K562 (cell line): ENCODE measurements at regions not wholly inside any gene's neighbourhood (a gene's known extent, or its start where the extent isn't known, plus 50 kb on each side); places are given as distances from the start of the nearest gene placed in this dataset.

ENCODE experiments used
- ATAC-seq: fragments of 200-7000 bp; cut with Tn5 transposase; 3 replicates; pipeline ENCODE4 v1.9.1; 2020; ENCODE audit warnings: moderate library complexity
- BruUV-seq: library from RNA; stranded (reverse); fragments of 400-500 nt; replicated peaks from 2 replicates; lab custom pipeline; 2021; lab: Mats Ljungman, UMichigan
- CTCF ChIA-PET: fragments of 300-600 bp; formaldehyde crosslinking; extraction: SDS; loops from one replicate; lab custom pipeline; 2021; ENCODE audit warnings: low intra/inter-chr PET ratio; lab: Yijun Ruan, JAX
- POLR2A ChIA-PET: fragments of 300-600, 350-650 bp; sonication (Branson Sonifier 250); formaldehyde crosslinking; extraction: SDS; loops from one replicate; lab custom pipeline; 2021; ENCODE audit warnings: antibody characterized with exemption, inconsistent platforms; lab: Yijun Ruan, JAX
- DNase-seq, 4 experiments: peaks; one replicate each; pipeline versions ENCODE4 v3.0.0 to v3.0.0-alpha.2; 2011 to 2018; ENCODE audit warnings: low spot score in 3 of 4, mixed read lengths in 3 of 4; ENCODE audit errors: extremely low read depth in 1 of 4
- FAIRE-seq: peaks from 2 replicates; lab custom pipeline; 2011; peaks lifted over from hg19 to GRCh38; lab: Jason Lieb, UNC
- H2AFZ ChIP-seq: 2 replicates; pipeline ENCODE4 v1.6.0; 2011; ENCODE audit warnings: low read depth, low read length, control low read depth, inconsistent platforms
- H3K27ac ChIP-seq: fragments of 200-600 bp; 3 replicates; pipeline ENCODE4 v1.8.0; 2011; ENCODE audit warnings: low read depth, mild to moderate bottlenecking, control low read depth, inconsistent platforms, low read length, moderate library complexity, mixed read lengths; ENCODE audit errors: extremely low read depth
- H3K27me3 ChIP-seq, 2 experiments: fragments of 300-600 bp in 1 of 2; 2 replicates in 1 of 2; 3 replicates in 1 of 2; pipeline versions ENCODE4 v1.6.0 to v1.8.0; 2011; ENCODE audit warnings: inconsistent platforms in 2 of 2, low read length in 2 of 2, mild to moderate bottlenecking in 1 of 2, mixed read lengths in 1 of 2, moderate library complexity in 1 of 2; ENCODE audit not compliant: control insufficient read depth in 2 of 2, insufficient read depth in 2 of 2
- H3K36me3 ChIP-seq: fragments of 300-600 bp; 3 replicates; pipeline ENCODE4 v1.8.0; 2011; ENCODE audit warnings: mild to moderate bottlenecking, low read length, inconsistent platforms; ENCODE audit not compliant: control insufficient read depth, insufficient read depth
- H3K4me1 ChIP-seq, 2 experiments: fragments of 200-600 bp in 1 of 2; replicated peaks in 1 of 2; 2 replicates in 1 of 2; 3 replicates in 1 of 2; pipeline versions ENCODE4 v1.5.1 to v1.8.0; 2011; ENCODE audit warnings: inconsistent platforms in 2 of 2, low read length in 2 of 2, mild to moderate bottlenecking in 1 of 2, mixed read lengths in 1 of 2, moderate library complexity in 1 of 2; ENCODE audit not compliant: control insufficient read depth in 2 of 2, insufficient read depth in 2 of 2
- H3K4me2 ChIP-seq: 2 replicates; pipeline ENCODE4 v1.6.1; 2011; ENCODE audit warnings: low read length, control low read depth, inconsistent platforms, mixed read lengths; ENCODE audit not compliant: insufficient read depth
- H3K4me3 ChIP-seq: fragments of 200-600 bp; sonication (generic), shearing (Covaris generic); 2 replicates; pipeline ENCODE4 v1.5.1; 2016; ENCODE audit warnings: control low read depth, inconsistent platforms
- H3K79me2 ChIP-seq: fragments of 200-600 bp; 3 replicates; pipeline ENCODE4 v1.8.0; 2011; ENCODE audit warnings: low read length, inconsistent platforms; ENCODE audit not compliant: control insufficient read depth, insufficient read depth
- H3K9ac ChIP-seq, 2 experiments: 2 replicates each; pipeline versions ENCODE4 v1.6.0 to v1.6.1; 2011; ENCODE audit warnings: low read depth in 2 of 2, low read length in 2 of 2, control low read depth in 1 of 2, inconsistent platforms in 1 of 2, mild to moderate bottlenecking in 1 of 2, mixed read lengths in 1 of 2; ENCODE audit not compliant: insufficient read depth in 1 of 2
- H3K9me1 ChIP-seq: one replicate; pipeline ENCODE4 v1.6.0; 2011; ENCODE audit warnings: inconsistent platforms, mild to moderate bottlenecking, low read length, moderate library complexity; ENCODE audit not compliant: control insufficient read depth, insufficient read depth
- H3K9me3 ChIP-seq: replicated peaks from 2 replicates; pipeline ENCODE4 v1.5.1; 2011; ENCODE audit warnings: low read depth, low read length, inconsistent platforms; ENCODE audit not compliant: control insufficient read depth, insufficient read depth
- H4K20me1 ChIP-seq: replicated peaks from 2 replicates; pipeline ENCODE4 v1.6.1; 2011; ENCODE audit warnings: low read length, inconsistent platforms, mixed read lengths; ENCODE audit not compliant: control insufficient read depth, insufficient read depth
- BACH1 ChIP-seq: fragments of 200-800 bp; sonication (Bioruptor generic); IDR thresholded peaks from 2 replicates; pipeline ENCODE4 v1.6.1; 2016; ENCODE audit warnings: missing genetic modification characterization, missing compliant biosample characterization
- E2F4 ChIP-seq: sonication (generic); formaldehyde crosslinking; IDR thresholded peaks from 2 replicates; pipeline ENCODE4 v1.8.0; 2022; ENCODE audit warnings: mild to moderate bottlenecking, low read depth, missing genetic modification reagents
- ETS2 ChIP-seq: IDR thresholded peaks from 2 replicates; pipeline ENCODE4 v1.6.1; 2016; ENCODE audit warnings: borderline replicate concordance, missing genetic modification characterization, mild to moderate bottlenecking, moderate library complexity, missing compliant biosample characterization; ENCODE audit not compliant: poor library complexity, severe bottlenecking
- HIVEP1 ChIP-seq: fragments of 250-450 bp; sonication (Bioruptor Pico); IDR thresholded peaks from 2 replicates; pipeline ENCODE4 v1.4.0; 2020; ENCODE audit warnings: mild to moderate bottlenecking
- JUNB ChIP-seq: fragments of 450-650 bp; formaldehyde crosslinking; conservative IDR thresholded peaks from 2 replicates; pipeline ENCODE4 v1.4.0; 2020; ENCODE audit warnings: mild to moderate bottlenecking
- KAT2B ChIP-seq: IDR thresholded peaks from one replicate; pipeline ENCODE4 v1.6.1; 2012; ENCODE audit warnings: low read depth, mild to moderate bottlenecking, control low read depth, inconsistent platforms, low read length, moderate library complexity
- KDM4B ChIP-seq, 2 experiments: fragments of 450-650 bp in 1 of 2; sonication (generic) in 1 of 2; IDR thresholded peaks; 2 replicates each; pipeline ENCODE4 v1.6.1; 2016 to 2017; ENCODE audit warnings: borderline replicate concordance in 2 of 2, antibody characterized with exemption in 1 of 2, low read depth in 1 of 2, mild to moderate bottlenecking in 1 of 2
- TCF7L2 ChIP-seq: fragments of 150-350 bp; IDR thresholded peaks from 2 replicates; pipeline ENCODE4 v1.6.1; 2016; ENCODE audit warnings: low read depth, mild to moderate bottlenecking, low read length, moderate library complexity
- ZBTB34 ChIP-seq: fragments of 250-450 bp; sonication (Bioruptor Pico); IDR thresholded peaks from 2 replicates; pipeline ENCODE4 v1.8.0; 2021; ENCODE audit warnings: mild to moderate bottlenecking, moderate library complexity
- ZNF134 ChIP-seq: fragments of 250-450 bp; sonication (Bioruptor Pico); conservative IDR thresholded peaks from 2 replicates; pipeline ENCODE4 v1.4.0; 2020
- ZNF143 ChIP-seq: sonication (generic); formaldehyde crosslinking; IDR thresholded peaks from 2 replicates; pipeline ENCODE4 v1.9.0; 2022; ENCODE audit warnings: mild to moderate bottlenecking, missing genetic modification reagents
- ZNF165 ChIP-seq: fragments of 250-450 bp; sonication (Bioruptor Pico); IDR thresholded peaks from 2 replicates; pipeline ENCODE4 v1.4.0; 2020; ENCODE audit warnings: borderline replicate concordance
- ZNF551 ChIP-seq: fragments of 250-450 bp; sonication (Bioruptor Pico); IDR thresholded peaks from 2 replicates; pipeline ENCODE4 v1.5.0; 2021; ENCODE audit warnings: mild to moderate bottlenecking, moderate library complexity
- WGBS: fragments of 100-300 bp; shearing (Covaris generic); methylation state at CpG from one replicate; pipeline ENCODE4 v1.1.6; 2016; ENCODE audit warnings: low coverage, mixed read lengths; ENCODE audit not compliant: insufficient coverage; ENCODE audit errors: missing lambda C conversion rate; 5-methylcytosine and 5-hydroxymethylcytosine counted together
- in situ Hi-C: fragments of 300-500 bp; cut with MboI; formaldehyde crosslinking; loops from 4 replicates; pipeline ENCODE4 v1.15.0; 2018; ENCODE audit warnings: inconsistent platforms, mixed read lengths
- intact Hi-C: fragments of 100-400 bp; cut with micrococcal nuclease; formaldehyde crosslinking; loops from 2 replicates; pipeline ENCODE4 v1.14.2; 2022
- TF ChIP-seq, protein P1 (sequence below): IDR thresholded peaks from 3 replicates; pipeline ENCODE4 v1.6.1; 2011; ENCODE audit warnings: borderline replicate concordance, mild to moderate bottlenecking; ENCODE audit not compliant: insufficient read length, insufficient read depth
- TF ChIP-seq, protein P2 (sequence below): fragments of 450-650 bp; IDR thresholded peaks from 2 replicates; pipeline ENCODE4 v1.6.1; 2016
- TF ChIP-seq, protein P3 (sequence below): fragments of 450-650 bp; formaldehyde crosslinking; IDR thresholded peaks from 2 replicates; pipeline ENCODE4 v1.4.0; 2022; ENCODE audit warnings: missing genetic modification characterization

DNA sequence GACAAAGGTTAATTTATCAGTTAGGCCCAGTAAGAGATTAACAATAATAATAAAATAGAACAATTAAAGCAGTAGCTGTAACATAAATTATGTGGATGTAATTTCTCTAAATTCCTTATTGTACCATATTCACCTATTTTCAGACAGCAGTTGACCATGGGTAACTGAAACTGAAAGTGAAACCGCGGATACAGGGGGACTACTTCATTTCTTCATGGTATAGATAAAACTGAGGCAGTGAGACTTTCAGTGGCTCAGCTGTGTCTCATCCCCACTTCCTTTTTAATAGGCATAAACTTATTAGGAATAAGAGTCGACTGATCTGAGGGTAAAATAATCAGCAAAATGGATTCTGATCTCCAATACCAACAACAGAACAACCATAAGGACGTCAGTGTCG is 174.0 kb upstream of the WWC1 start:
- Histone ChIP-seq H3K4me3 (no peak overlapping the region), H3K9me3 (no peaks in the 10 kb centered on the region), H3K79me2 (no peaks in the 10 kb centered on the region), H3K9ac (no peak overlapping the region), H3K27ac (no peak overlapping the region), H4K20me1 (no peaks in the 10 kb centered on the region), H2AFZ (no peak overlapping the region), H3K9me1 (no peaks in the 10 kb centered on the region)
- WGBS, result 2% methylated on average over 5 of the region's 5 CpGs
- CTCF ChIA-PET, result no interaction called here
- POLR2A ChIA-PET, result interaction anchor here (1.3 kb wide), 1 partner anchor 11 kb away, joined by 3 read pairs; no protein-coding TSS in a partner anchor
- FAIRE-seq, result no peak
- intact Hi-C loops, result loop anchor here (10.0 kb wide), 1 partner anchor 1373 kb away; no protein-coding TSS in a partner anchor
- in situ Hi-C loops, result no loop called here
- ATAC-seq, result no peak
- DNase-seq, result no peak
- TF ChIP-seq ZNF134, result no peak
- no peak for TF ChIP-seq KAT2B
- no peak for TF ChIP-seq TCF7L2
- no peak for TF ChIP-seq ZNF165
- no peak for TF ChIP-seq ZNF143 (CRISPR knock-in tag)
- no peak for TF ChIP-seq ZBTB34
- TF ChIP-seq BACH1 (tag), result no peak
- TF ChIP-seq, protein P1, sequence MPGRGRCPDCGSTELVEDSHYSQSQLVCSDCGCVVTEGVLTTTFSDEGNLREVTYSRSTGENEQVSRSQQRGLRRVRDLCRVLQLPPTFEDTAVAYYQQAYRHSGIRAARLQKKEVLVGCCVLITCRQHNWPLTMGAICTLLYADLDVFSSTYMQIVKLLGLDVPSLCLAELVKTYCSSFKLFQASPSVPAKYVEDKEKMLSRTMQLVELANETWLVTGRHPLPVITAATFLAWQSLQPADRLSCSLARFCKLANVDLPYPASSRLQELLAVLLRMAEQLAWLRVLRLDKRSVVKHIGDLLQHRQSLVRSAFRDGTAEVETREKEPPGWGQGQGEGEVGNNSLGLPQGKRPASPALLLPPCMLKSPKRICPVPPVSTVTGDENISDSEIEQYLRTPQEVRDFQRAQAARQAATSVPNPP, result no peak
- TF ChIP-seq, protein P2, sequence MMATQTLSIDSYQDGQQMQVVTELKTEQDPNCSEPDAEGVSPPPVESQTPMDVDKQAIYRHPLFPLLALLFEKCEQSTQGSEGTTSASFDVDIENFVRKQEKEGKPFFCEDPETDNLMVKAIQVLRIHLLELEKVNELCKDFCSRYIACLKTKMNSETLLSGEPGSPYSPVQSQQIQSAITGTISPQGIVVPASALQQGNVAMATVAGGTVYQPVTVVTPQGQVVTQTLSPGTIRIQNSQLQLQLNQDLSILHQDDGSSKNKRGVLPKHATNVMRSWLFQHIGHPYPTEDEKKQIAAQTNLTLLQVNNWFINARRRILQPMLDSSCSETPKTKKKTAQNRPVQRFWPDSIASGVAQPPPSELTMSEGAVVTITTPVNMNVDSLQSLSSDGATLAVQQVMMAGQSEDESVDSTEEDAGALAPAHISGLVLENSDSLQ, result no peak
- no peak for TF ChIP-seq KDM4B (IDR thresholded peaks at IDR 0.05; ENCODE audit: borderline replicate concordance in 2 of 2, low read depth in 1 of 2)
- no peak for TF ChIP-seq ETS2
- TF ChIP-seq, protein P3, sequence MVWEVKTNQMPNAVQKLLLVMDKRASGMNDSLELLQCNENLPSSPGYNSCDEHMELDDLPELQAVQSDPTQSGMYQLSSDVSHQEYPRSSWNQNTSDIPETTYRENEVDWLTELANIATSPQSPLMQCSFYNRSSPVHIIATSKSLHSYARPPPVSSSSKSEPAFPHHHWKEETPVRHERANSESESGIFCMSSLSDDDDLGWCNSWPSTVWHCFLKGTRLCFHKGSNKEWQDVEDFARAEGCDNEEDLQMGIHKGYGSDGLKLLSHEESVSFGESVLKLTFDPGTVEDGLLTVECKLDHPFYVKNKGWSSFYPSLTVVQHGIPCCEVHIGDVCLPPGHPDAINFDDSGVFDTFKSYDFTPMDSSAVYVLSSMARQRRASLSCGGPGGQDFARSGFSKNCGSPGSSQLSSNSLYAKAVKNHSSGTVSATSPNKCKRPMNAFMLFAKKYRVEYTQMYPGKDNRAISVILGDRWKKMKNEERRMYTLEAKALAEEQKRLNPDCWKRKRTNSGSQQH, result no peak
- TF ChIP-seq E2F4 (CRISPR knock-in tag), result no peak
- TF ChIP-seq JUNB (CRISPR knock-in tag), result no peak
- no peak for TF ChIP-seq ZNF551 (CRISPR knock-in tag)
- TF ChIP-seq HIVEP1, result no peak
- TF ChIP-seq, all 486 proteins: peak for 0
- Histone ChIP-seq H3K4me1 (no peaks in the 10 kb centered on the region), H3K27me3 (no peaks in the 10 kb centered on the region), H3K4me2 (no peak overlapping the region), H3K36me3 (no peaks in the 10 kb centered on the region)
- no TSS peak for BruUV-seq
